NCI-H146 treated with DMSO at 0.1 percent for 48 hours (cell line): ENCODE measurements at regions not wholly inside any gene's neighbourhood (a gene's known extent, or its start where the extent isn't known, plus 50 kb on each side); places are given as distances from the start of the nearest gene placed in this dataset.
A peak's percentile ranks its signal among the peaks of the same experiment; 100 is the strongest.
"Not testable (repeated sequence)": the region's sequence is repeated elsewhere in the genome, so short reads cannot be mapped to it uniquely, and the experiment has no call there.

Experiments used
- DNase-seq: peaks from one replicate; lab custom pipeline; 2025; ENCODE audit not compliant: unreplicated experiment; lab: John Stamatoyannopoulos, UW

DNA sequence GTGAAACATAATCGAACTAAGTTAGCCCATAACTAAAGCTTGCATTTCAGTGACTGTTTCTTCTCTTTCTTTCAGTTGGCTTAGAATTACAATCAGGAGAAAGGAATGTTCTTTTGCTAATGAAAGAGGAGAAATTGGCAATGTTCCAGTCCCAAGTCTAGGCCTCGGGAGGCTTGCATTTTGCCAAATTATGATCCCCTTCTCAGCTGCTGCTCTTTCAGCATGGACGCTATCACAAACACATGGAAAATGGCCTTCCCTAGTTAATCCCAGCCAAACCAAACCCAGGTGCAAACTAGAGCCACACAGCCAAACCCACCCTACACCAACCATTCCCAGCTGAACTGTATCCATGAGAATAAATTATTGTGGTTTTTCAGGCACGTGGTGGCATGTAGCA lies 605.2 kb upstream of the LRRTM4 start:
- DNase-seq: no peak

DNA sequence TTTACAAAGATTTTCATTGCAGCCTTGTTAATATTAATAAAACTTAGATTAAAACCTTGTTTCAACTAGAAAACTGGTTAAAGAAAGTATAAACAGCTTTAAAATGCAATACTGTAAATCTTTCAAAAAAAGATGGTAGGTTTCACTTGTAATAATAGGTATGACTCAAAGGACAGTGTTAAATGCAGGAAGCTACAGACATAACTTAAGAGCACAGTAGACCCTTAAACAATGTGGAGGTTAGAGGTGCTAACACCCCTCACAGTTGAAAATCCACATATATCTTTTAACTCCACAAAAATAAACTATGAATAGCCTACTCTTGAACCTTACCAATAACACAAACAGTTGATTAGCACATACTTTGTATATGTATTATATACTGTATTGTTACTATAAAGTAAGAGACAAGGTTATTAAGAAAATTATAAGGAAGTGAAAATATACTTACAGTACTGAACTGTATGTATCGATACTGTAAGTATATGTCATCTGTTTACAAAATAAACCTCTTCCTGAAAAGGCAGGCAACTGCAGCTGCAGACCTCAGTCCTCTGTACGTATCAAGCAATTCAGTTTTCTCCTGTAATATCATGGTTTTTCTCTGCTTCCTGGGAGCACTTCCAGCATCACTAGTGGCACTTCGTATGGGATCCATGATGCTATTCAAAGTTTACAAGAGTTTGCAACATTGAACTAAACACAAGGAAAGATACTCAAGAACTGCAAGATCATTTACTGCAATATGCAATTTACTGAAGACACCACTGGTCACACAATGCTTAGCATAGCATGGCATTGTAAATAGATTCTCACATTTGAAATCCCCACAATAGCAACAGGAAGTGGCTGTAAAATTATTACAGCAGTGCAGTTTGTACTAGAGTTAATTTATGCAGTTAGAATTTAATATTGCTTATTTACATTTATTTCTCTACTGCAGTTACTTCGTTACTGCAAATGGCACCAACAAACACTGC lies 610.5 kb upstream of the LRRTM4 start:
- no peak for DNase-seq

DNA sequence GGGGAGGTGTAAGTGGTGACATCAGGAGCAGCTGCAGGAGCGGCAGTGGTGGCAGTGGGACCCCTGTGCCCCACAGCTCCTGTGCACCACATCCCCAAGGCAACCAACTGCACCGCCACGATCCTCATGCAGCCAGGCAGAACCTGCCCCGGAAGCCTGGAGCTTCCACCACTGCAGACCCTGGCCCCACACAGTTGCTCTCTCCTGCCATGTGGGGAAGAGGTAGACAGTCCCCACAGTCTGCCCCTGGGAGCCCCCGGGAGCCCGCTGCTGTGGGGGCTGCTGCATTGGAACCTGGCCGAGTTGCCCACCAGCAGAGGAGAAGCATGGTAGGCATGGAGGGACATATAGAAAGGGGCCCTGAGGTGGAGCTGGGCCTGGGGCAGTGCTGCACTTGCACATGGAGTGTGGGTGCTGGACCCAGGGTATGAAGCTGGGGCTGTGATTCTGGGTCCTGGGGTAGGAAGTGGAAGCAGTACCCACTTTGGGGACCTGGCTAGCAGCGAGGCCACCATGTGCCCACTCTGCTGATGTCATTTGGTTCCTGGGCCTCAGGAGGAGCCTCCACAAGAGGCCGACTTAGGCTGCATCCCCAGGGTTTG lies 623.3 kb upstream of the LRRTM4 start:
- no peak for DNase-seq

GRCh38 chr2:78145997-78146722 lies 624.0 kb upstream of the LRRTM4 start:
- DNase-seq: no peak

- DNase-seq: no peak
Observed at GRCh38 chr2:78147466-78147865, 625.3 kb upstream of the LRRTM4 start.

GRCh38 chr2:78154586-78154985 lies 632.4 kb upstream of the LRRTM4 start:
- DNase-seq: no peak

DNA sequence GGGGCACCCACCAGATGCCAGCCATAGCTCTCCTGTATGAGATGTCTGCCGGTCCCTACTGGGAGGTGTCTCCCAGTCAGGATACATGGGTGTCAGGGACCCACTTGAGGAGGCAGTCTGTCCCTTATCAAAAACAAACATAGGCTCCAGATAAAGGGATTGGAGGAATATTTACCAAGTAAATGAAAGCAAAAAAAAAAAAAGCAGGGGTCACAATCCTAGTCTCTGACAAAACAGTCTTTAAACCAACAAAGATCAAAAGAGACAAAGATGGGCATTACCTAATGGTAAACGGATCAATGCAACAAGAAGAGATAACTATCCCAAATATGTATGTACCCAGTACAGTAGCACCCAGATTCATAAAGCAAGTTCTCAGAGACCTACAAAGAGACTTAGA lies 640.0 kb upstream of the LRRTM4 start:
- no peak for DNase-seq

DNA sequence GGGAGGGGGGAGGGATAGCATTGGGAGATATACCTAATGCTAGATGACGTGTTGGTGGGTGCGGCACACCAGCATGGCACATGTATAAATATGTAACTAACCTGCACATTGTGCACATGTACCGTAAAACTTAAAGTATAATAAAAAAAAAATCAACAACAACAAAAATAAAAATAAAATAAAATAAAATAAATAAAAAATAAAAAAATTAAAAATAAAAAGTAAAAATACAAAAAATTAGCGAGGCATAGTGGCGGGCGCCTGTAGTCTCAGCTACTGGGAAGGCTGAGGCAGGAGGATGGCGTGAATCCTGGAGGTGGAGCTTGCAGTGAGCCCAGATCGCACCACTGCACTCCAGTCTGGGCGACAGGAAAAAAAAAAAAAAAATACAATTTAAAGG lies 650.0 kb upstream of the LRRTM4 start:
- not testable (repeated sequence) for DNase-seq

- DNase-seq: no peak
Observed at GRCh38 chr2:78175645-78176044, 653.5 kb upstream of the LRRTM4 start.

DNA sequence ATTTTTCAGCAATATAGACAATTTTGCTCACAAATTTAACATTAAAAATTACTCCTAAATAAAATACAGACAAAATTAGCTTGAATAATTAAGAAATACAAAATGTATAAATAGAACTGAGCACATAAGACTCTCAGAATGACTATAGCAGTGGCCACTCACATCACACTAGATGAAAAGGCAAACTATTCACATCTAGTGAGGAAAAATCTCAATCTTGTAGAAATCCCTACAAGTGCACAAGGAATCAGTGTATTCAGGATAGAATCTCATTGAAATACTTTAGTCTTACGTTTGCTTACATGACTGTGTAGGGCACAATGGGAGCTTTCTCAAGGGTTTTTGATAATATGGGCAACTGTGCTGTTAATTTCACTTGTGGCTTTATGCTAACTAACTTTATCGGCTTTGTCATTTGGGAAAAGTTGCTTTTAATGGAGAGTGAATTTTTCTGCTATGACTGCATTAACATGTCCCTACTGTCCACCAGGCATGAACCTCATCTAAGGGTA lies 678.9 kb upstream of the LRRTM4 start:
- DNase-seq: no peak

DNA sequence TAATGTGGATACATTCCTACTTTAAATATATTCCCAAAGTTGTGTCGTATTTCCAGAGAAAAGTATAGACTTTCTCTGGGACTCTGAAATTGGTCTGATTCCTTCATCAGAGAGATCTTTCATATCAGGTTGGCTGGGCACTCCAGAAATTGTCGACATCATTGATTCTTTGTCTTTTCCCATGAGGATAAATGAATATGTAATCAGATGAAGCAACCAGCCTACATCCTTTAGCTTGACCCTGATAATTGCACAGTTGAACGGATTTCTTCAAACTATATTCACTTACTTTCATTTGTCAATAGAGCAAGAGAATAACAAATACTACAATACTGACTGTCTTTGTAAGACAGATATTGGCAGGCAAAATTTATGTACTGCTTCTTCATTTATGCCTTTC lies 680.2 kb upstream of the LRRTM4 start:
- DNase-seq: no peak

DNA sequence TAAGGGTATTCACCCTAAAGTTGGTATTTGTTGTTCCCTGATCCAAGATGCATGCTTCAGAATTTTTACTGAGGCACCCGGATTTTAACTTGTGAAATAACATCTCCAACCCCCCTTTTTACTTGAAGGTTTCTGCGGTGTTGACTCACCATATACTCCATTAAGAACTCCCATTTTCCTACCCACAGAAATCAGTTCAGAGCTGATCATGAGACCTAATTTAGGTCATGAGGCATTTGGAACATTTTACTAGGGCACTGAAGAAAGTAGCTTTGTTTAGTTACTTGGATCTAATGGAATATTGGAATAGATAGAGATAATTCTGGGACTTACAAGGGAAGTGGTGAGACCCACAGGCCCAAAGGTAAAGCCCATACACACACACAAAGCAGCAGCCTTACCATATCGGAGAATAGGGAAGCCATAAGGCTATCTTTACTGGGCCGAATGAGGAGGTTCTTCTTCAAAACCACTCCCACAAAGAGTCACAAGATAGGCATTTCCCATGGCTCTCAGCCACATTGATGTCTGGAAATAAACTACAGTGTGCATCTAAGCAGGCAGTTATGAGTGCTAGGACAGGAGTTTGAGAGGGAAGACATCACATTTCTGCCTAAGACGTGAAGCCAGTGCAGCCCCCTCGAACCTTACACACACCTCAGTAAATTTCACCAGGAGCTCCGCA lies 681.0 kb upstream of the LRRTM4 start:
- no peak for DNase-seq

GRCh38 chr2:78218066-78218465 lies 695.9 kb upstream of the LRRTM4 start:
- DNase-seq: no peak

GRCh38 chr2:78237704-78238103 lies 715.5 kb upstream of the LRRTM4 start:
- DNase-seq: no peak

GRCh38 chr2:78245394-78246135 lies 723.4 kb upstream of the LRRTM4 start:
- peak; percentile 3 for DNase-seq

GRCh38 chr2:78251708-78252107 lies 729.5 kb upstream of the LRRTM4 start:
- no peak for DNase-seq

DNA sequence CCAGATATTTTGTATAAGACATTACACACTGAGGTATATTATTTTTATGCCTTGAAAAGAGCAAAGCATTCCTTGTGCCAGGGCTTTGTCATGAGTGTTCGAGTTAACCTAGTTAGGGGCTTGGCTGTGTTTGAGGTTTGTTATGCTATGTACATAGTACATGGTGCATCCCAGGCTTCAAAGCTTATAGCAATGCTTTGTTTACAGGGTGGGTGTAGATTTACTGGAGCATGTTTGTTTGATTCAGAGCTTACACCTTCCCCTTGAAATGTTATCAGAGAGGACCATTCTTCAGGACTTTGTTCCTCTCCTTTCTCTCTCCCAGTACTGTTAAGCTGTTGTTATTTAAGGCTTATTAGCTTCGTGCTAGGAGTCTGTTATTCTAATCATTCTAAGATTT lies 738.7 kb upstream of the LRRTM4 start:
- DNase-seq: no peak

GRCh38 chr2:78261454-78261853 lies 739.3 kb upstream of the LRRTM4 start:
- no peak for DNase-seq

- DNase-seq: not testable (repeated sequence)
Observed at GRCh38 chr2:78262089-78262488, 739.9 kb upstream of the LRRTM4 start.

DNA sequence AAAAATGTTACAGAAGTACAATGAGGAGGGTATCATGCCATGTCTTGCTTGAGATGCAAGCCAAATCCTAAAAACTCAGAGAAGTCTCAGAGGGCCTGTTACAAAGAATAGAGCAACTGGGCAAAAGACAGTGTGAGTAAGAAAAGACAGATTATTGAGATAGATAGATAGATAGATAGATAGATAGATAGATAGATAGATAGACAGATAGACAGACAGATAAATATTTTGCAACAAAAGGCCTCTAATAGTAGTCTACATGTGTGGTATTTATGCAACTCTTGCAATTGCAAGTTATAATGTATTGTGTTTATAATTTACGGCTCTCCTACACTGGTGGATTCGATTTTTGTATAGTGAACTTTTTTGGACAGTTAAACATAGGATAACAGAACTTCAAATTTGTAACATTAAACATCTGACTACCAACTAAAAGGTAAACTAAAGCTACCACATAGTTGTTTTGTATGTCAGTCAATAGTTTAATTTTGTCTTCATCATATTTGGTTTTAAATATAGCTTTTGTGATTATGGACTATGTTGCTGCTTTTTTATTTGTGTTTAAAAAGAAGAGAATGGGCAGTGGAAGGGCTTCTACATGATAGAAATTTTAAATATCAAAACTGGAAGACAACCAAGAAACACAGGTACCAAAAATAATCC lies 740.7 kb upstream of the LRRTM4 start:
- no peak for DNase-seq
